Kidney capillary endothelial cell (primary cell): ENCODE measurements at regions not wholly inside any gene's neighbourhood (a gene's known extent, or its start where the extent isn't known, plus 50 kb on each side); places are given as distances from the start of the nearest gene placed in this dataset.
"Not testable (repeated sequence)": the region's sequence is repeated elsewhere in the genome, so short reads cannot be mapped to it uniquely, and the experiment has no call there.

Experiments used
- DNase-seq: peaks from one replicate; pipeline ENCODE4 v3.0.0-alpha.2; 2018; ENCODE audit warnings: low spot score

DNA sequence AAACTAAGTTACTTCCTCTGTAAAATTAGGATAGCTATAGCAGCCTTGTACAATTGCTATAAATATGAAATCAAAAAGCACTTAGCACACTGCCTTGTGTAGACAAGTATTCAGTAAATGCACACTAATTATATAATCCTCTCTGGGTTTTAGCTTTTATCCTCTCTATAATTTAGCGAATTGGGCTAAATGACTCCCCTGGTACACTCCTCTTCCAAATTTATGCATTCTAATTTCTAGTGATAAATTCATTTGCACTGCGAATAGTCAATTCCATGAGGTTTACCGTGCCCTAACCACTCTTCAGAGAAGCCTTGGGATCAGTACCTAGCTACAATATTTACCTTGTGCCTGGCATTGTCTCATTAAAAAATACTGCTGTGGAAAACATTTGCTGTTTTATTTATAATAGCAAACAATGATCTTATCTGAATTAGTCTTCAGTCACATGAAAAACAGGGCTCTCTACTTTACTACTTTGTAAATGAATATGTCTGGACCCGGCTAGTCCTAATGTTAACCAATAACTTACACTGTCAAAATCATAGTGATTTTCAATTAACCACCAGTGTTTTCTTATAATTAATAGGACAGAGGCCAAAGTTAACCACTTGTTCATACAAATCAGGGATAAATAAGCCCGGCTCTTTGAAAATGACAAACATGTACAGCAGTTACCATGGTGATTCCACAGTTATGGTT, 577.9 kb downstream of the IPMK start:
- no peak for DNase-seq

DNA sequence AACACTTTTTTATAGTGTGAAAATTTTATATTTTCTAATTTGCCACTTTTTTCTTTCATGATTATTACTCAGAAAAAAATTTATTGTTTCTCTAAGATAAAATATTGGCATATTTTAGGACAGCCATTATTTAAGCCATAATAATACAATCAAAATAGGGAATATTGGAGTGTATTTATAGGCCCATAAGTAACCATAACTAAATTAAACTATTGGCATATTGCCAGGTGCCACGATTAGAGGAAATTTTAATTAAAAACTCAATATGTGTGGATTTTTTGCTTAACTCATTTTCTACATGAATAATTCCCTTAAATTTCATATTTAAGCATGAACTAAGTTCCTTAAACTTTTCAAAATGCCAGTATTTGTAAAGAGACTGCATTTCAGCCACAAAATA, 587.8 kb downstream of the IPMK start:
- no peak for DNase-seq

DNA sequence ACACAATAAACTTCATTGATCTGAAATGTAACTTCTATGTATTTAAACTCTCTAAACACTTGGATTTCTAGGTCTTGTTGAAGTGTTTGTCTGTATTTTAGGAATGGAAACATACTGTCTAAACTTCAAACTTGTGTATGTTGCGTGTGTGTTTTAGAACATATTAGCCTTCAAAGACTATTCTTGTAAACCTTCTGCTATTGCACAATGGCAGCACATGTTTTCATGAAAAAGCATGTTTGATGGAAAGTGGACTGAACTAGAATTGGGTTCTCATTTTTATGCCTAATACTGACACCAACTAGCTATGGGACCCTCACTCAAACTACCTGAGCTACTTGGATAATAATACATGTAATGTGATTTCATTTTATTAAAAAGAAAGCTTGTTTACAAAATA, 592.6 kb downstream of the IPMK start:
- no peak for DNase-seq

DNA sequence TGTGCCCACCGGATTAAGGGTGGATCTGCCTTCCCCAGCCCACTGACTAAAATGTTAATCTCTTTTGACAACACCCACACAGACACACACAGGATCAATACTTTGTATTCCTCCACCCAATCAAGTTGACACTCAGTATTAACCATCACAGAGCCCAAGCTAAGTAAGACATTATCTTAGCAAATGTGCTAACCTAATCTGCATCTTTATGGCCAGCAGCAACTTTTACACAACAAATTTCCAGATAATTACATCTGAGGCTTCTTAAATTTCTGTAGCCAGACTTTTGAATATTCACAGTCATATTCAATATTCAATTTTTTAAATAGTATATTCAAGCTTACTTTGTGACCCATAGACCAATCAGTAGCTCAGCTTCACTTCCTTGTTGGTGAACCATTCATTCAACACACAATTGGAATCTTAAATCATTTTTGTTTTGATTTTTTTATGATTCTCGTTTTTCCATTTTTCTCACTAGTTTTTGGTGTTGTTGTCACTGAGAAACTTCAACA, 594.2 kb downstream of the IPMK start:
- no peak for DNase-seq

DNA sequence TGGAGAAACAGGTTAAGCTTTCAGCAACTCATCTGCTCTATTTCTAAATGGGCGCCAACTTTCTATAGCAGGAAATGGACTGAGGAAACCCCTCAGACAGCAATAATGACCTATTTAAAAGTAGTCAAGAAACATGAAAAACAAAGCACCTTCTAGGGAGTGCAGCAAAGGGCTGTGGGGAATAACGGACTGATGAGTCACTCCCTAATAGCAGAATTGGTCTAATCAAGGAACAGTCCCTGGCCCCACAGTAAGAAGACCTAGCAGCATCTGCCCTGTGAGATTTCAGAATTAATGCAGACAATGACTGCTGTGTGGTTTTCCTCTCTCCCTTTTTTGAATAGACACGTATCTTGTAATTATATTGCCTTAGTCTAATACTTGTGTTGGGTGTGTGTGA, 602.9 kb downstream of the IPMK start:
- no peak for DNase-seq

DNA sequence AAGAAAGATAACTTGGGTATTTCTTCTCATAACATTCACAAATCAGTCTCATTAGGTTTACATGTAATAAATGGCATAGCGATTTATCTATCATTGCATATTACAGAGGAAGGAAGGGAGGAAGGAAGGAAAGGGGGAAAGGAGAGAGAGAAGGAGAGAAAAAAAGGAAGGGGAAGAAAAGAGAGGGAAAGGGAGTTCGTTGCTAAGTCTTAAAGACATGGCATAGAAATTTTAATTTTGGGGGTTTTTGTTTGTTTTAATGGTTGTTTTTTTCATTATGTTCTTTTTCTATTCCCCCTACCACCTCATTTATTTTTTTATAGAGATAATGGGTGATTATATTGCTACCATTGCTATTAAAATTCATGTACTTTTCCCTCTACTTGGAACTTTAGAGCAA, 604.3 kb downstream of the IPMK start:
- no peak for DNase-seq

DNA sequence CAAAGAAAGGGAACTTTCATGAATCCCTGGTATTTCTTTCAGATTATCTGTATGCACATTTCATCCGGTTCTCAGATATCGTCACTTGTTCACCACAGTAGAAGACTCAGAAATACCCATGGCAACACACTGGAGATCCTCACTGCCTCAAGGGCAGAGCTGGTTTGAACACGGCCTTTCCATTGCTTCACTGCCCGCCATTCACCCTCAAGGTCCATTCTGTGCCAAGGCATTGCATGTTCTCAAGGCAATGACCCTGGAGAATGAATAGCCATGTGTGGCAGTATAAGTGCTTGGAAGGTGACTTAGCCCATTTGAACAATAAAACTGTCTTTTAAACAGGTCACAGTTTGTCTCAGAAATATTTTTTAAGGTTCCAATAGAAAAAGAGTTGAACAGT, 606.5 kb downstream of the IPMK start:
- DNase-seq: no peak

DNA sequence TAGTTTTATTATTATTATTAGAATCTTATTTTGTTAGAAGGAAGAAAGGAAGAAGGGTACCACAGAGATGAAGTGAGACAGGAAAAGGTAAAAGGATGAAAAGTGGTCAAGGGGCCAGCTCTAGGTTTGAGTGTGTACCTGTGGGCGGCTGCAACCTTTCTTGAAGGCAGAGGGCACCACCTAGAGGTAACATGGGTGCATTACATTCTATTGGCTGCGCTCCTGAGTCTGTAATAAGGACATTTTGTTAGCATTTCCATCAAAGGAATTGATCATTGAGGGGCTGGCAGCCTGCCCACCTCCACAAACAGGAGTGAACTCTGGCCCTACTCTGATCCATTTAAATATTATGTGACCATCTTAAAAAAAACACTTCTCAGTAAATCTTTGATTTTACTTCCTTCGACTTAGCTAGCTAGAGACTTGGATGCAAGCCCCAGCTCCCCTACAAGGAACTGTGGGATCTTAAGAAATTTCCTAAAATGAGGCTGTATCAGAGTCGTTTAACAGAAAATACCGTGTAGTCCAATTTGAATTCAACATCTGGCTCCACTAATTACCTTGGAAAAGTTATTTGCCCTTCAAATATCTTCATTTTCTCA, 610.4 kb downstream of the IPMK start:
- peak; percentile 53 for DNase-seq

DNA sequence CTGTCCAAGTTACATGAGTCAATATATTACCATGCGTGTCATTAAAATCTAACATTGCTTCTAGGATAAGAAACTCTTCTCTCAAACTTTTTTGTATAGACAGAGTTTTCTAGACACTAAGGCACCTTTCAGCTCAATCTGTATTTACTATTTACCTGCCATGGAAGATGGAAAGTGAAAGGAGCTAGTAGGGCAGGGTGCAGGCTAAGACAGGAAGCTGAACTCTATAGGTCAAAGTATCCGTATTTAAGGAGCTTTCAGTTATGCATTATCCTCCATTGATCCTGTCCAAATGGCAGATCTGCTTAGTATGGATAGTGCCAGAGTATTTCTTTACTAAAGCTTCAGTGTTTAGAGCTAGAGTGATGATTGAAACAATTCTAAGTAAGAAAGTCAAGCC, 612.8 kb downstream of the IPMK start:
- DNase-seq: no peak

DNA sequence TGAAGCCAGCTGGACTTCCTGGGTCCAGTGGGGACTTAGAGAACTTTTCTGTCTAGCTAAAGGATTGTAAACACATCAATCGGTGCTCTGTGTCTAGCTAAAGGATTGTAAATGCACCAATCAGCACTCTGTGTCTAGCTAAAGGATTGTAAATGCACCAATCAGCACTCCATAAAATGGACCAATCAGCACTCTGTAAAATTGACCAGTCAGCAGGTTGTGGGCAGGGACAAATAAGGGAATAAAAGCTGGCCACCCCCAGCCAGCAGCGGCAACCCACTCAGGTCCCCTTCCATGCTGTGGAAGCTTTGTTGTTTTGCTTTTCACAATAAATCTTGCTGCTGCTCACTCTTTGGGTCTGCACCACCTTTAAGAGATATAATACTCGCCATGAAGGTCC, 622.6 kb downstream of the IPMK start:
- DNase-seq: not testable (repeated sequence)

DNA sequence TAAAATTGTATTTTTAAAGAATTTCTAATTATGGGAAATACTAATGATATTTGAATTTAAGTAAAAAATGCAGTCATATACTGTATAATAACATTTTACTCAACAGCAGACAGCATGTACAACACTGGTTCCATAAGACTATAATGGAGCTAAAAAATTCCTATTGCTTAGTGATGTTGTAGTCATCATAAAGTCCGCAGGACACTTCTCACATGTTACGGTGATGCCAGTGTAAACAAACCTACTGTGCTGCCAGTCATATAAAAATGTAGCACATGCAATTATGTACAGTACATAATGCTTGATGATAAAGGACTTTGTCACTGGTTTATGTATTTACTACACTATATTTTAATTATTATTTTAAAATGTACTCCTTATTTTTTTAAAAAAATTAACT, 629.3 kb downstream of the IPMK start:
- DNase-seq: no peak

DNA sequence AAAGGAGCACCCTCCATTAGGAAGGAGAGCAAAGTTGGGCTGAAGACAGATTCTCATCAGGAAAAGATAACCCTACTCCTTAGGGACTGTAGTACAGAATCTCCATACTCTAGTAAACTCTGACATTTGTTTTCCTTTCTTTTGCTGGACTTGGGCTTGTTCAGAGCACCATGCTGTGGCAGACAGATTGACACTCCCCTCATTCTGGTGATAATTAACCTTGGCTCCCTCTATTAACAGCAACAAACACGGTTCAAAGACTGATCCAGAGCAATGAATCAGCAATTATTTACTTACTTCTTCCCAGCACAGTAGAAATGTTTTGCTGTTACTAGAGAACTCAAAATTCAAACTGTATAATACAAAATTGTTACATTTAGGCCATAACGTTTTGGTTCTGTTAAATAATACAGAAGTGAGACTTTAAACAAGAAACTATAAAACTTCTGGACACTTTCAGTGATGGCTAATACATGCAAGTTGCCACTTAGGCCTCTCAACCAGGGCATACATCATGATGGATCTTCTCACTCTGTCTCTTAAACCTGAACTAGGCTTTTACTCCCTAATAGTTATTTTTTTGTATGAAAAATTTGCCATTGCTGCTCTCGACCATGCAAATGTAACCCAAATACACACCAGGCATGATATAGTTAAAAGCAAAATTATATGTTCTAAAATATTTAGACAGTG, 639.0 kb downstream of the IPMK start:
- no peak for DNase-seq

DNA sequence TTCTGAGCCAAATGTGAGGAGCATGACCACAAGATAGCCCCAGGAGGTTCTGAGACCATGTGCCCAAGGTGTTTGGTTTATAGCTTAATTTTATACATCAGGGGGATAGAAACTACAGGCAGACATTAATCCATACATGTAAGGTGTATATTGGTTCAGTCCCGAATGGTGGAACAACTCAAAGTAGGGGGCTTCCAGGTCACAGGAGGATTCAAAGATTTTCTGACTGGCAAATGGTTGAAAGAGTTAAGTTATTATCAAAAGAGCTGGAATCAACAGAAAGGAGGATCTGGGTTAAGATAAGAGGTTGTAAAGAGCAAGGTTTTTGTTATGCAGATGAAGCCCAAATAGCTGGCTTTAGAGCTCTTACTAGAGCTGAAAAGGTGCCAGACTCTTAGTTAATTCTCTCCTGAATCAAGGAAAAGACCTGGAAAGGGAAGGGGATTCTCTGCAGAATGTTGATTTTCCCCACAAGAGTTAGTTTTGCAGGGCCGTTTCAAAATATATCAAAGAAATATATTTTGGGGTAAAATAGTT, 640.0 kb downstream of the IPMK start:
- no peak for DNase-seq

DNA sequence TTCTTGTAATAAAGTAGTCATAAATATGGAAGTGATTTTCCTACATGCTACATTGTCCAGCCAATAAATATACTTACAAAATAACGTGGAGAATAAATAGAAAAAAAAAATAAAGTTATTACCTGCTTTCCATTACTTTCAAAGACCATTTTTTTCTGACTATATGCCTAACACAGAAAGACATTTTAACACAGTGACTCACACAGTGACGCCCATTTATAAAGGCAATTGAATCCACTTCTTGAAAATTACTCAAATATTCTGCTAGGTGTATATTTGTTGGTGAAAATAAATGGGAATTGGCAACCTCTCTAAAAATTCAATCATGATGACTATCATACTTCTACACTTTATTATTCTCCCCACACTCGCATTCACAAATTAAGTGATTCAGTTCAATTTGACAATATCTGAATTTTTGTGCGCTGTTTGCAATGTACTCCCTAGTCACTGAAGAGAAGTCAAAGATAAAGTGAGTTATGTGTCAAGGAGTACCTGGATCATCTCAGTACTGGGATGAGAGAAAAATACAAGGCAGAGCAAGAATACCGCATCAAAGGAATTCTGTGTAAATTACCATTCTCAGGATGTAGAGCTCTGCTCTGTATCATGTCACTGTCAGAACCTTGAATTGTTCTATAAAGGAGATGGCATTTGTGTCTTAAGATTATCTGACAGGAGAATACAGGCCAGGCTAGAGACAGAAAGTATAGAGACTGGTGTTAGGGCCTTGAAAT, 642.7 kb downstream of the IPMK start:
- DNase-seq: no peak

DNA sequence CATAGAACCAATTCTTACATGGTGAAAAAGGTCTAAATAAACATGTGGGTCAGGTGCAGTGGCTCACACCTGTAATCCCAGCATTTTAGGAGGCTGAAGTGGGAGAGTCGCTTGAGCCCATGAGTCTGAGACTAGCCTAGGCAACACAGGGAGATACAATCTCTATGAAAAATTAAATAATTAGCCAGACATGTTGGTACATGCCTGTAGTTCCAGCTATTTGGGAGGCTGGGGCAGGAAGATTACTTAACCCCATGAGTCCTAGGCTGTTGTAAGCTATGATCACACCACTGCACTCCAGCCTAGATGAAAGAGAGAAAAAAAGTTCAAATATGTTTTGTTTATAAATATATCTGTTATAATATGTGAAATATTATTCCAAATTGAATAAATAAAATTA, 643.6 kb downstream of the IPMK start:
- DNase-seq: no peak

DNA sequence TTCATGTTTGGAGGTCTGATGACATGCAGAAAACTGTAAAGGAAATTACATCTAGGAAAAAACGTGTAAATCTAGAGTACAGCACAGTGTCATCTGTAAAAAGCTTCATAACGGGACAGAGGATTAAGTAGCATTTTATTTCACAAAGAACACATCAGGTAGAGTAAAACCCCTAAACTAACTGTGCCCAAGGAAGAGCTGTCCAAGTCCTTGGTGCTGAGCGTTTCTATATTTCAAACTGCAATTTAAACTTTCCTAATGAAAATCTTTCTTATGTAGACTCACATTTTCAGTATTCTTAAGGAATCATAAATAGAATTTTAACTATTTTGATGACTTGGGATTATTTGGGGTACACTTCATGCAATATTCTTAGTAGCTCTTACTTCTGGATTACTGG, 646.2 kb downstream of the IPMK start:
- no peak for DNase-seq

DNA sequence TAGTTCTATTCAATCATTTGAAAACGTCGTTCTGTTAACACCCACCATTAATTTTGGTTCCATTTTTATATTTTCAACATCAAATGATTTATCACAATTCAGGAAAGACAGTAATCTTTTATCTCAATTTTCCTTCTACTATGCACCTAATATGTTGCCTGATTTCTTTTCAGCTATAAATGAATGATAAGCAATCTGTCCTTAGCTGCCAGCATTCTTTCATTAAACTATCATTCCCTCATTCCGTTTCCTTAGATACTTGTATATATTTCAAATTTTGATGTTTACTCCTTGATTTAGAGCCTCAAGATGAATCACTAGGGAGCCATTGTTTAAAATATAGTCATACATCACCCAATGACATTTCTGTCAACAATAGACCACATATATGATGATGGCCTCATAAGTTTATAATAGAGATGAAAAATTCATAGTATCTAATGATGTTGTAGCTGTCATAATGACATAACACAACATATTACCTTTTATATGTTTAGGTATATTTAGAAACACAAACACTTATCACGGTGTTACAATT, 661.7 kb downstream of the IPMK start:
- no peak for DNase-seq

DNA sequence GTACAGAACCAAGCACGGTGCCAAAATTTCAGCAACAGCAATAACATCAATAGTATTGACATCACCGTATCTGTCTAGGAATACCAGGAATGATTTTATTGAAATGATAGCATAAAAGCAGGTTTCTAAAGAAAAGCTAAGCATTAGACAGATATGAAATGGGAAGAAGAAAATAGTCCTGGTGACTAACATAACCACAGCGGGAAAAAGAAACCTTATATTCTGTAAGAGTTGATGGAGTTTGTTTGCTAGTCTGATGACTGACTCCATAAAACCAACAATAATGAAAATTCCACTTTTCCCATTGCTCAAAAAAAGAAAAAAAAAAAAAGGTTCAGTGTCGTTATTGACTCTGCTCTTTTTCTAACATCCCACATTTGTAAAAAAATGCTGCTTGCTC, 668.3 kb downstream of the IPMK start:
- no peak for DNase-seq

DNA sequence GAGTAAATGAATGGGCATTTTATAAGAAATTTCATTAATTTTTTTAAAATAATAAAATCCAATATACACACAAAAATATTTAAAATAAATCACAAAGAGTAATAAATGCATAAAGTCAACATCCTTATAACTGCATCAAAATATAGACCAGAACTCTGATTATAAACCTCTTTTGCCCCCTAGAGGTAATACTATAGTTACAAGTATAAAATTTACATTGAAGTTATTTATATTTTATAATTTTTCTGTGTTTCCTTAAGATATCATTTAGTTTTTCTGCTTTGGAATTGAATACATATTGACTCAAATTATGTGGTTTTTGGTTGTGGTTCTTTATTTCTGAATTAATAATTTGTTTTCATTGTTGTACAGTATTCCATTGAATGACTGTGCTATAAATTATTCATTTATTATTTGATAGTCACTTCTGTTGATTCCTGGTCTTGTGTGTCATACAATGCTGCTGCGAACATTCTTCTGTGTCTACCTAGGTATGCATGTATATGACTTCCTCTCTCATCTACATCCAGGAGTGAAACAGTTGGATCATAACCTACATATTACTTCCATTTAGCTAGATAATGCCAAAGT, 673.6 kb downstream of the IPMK start:
- no peak for DNase-seq

DNA sequence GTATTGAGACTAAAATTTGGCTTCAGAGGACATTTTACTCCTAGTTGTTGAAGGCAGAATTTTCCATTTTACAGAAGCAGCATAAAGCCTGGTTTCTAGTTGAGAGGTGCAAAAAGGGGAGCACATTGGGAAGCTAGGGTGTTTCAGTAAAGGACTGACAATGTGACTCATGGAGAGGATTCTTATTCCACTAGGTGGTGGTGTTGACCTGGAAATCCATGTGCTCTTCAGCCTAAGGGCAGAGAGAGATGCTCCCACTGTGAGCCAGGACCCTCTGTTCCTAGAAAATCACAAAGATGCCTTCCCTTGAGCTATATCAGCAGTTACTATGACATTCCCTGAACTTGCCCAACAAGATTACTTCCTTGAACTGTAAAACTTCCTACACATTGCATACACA, 687.8 kb downstream of the IPMK start:
- no peak for DNase-seq

DNA sequence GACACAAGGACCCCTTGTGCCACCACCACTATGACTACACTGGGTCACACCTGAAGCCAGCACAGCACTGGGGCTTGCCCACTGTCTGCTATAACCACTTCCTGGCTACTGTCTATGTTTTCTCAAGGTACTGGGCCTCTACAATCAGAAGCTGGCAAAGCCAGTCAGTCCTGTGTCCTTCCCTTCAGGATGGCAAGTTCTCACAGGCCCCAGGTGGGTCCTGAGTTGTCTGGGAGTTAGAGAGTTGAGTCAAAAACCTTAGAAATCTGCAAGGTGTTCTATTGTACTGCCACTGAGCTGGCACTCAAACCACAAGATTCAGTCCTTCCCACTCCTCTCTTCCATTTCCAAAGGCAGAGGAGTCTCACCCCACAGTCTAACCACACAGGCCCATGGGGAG, 705.5 kb downstream of the IPMK start:
- DNase-seq: no peak

DNA sequence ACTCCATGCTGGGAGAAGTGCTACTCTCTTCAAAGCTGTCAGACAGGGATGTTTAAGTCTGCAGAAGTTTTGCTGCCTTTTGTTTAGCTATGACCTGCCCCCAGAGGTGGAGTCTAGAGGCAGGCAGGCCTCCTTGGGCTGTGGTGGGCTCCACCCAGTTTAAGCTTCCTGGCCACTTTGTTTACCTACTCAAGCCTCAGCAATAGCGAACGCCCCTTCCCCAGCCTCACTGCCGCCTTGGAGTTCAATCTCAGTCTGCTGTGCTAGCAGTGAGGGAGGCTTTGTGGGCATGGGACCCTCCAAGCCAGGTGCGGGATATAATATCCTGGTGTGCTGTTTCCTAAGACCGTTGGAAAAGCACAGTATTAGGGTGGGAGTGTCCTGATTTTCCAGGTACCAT, 715.9 kb downstream of the IPMK start:
- not testable (repeated sequence) for DNase-seq
